ENCODE measurements at regions not wholly inside any gene's neighbourhood (a gene's known extent, or its start where the extent isn't known, plus 50 kb on each side); places are given as distances from the start of the nearest gene placed in this dataset.

GRCh38 chr18:22110461-22110924 is 58.9 kb upstream of the GATA6 start:
- TF ChIP-seq TCF7L2 (IDR thresholded peaks at IDR 0.05; ENCODE audit: borderline replicate concordance, extremely low read depth, insufficient read depth, insufficient read length) (no peak), CTCF (IDR thresholded peaks at IDR 0.05 in 2 of 3, conservative IDR thresholded peaks at IDR 0.05 in 1 of 3; ENCODE audit: borderline replicate concordance in 1 of 3, insufficient read depth in 1 of 3, low read depth in 2 of 3, low read length in 2 of 3) (no peak), POLR2A (IDR thresholded peaks at IDR 0.05; ENCODE audit: borderline replicate concordance, extremely low read depth, insufficient read depth, insufficient read length) (no peak), EZH2 (IDR thresholded peaks at IDR 0.05) (no peak)

All from HCT116 (cell line).